PC-3 (cell line): ENCODE measurements at regions not wholly inside any gene's neighbourhood (a gene's known extent, or its start where the extent isn't known, plus 50 kb on each side); places are given as distances from the start of the nearest gene placed in this dataset.

Source experiments
- EZH2 ChIP-seq: fragments of 300-600 bp; sonication (generic); IDR thresholded peaks from one replicate; pipeline ENCODE4 v1.6.1; 2017; ENCODE audit warnings: antibody characterized with exemption, mild to moderate bottlenecking, low read length; ENCODE audit not compliant: unreplicated experiment
- TF ChIP-seq, protein P1 (sequence below): fragments of 300-600 bp; sonication (generic); conservative IDR thresholded peaks from 2 replicates; pipeline ENCODE4 v1.5.1; 2017; ENCODE audit warnings: antibody characterized with exemption, low read depth, mild to moderate bottlenecking, low read length

DNA sequence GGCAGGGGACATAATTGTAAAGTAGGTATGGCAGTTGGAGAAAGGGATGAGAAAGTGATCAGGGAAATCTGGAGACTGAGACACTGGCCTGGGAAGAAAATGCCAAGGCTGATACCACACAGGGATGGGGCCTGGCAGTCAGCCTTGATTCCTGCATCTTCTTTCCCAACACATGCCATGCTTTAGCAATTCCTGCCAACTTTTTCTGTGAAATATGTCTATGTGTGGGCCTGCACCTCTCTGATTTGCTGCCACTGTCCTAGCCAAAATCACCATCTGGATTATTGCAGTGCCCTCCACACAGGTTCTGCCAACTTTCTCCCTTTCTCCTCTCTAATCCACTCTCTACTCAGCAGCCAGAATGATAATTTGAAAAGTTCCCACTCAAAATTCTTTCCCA, 759.8 kb upstream of the CITED2 start:
- TF ChIP-seq, protein P1, sequence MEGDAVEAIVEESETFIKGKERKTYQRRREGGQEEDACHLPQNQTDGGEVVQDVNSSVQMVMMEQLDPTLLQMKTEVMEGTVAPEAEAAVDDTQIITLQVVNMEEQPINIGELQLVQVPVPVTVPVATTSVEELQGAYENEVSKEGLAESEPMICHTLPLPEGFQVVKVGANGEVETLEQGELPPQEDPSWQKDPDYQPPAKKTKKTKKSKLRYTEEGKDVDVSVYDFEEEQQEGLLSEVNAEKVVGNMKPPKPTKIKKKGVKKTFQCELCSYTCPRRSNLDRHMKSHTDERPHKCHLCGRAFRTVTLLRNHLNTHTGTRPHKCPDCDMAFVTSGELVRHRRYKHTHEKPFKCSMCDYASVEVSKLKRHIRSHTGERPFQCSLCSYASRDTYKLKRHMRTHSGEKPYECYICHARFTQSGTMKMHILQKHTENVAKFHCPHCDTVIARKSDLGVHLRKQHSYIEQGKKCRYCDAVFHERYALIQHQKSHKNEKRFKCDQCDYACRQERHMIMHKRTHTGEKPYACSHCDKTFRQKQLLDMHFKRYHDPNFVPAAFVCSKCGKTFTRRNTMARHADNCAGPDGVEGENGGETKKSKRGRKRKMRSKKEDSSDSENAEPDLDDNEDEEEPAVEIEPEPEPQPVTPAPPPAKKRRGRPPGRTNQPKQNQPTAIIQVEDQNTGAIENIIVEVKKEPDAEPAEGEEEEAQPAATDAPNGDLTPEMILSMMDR = no peak
- TF ChIP-seq EZH2 = no peak
